HepG2 (cell line): ENCODE measurements at regions not wholly inside any gene's neighbourhood (a gene's known extent, or its start where the extent isn't known, plus 50 kb on each side); places are given as distances from the start of the nearest gene placed in this dataset.

Experiments
- ATAC-seq: fragments of 200-7000 bp; cut with Tn5 transposase; 3 replicates; pipeline ENCODE4 v1.9.1; 2020; ENCODE audit warnings: mild to moderate bottlenecking, moderate library complexity
- BruUV-seq: library from RNA; stranded (reverse); fragments of 400-500 nt; replicated peaks from 2 replicates; lab custom pipeline; 2021; lab: Mats Ljungman, UMichigan
- CTCF ChIA-PET: fragments of 300-600 bp; formaldehyde crosslinking; extraction: SDS; loops from one replicate; lab custom pipeline; 2021; ENCODE audit warnings: low total read pairs, inconsistent platforms, low intra/inter-chr PET ratio; lab: Yijun Ruan, JAX
- POLR2A ChIA-PET: fragments of 350-600 bp; sonication (Branson Sonifier 250); formaldehyde crosslinking; loops from one replicate; lab custom pipeline; 2020; ENCODE audit warnings: antibody characterized with exemption, inconsistent platforms; lab: Yijun Ruan, JAX
- DNase-seq: peaks from one replicate; pipeline ENCODE4 v3.0.0-alpha.2; 2015; ENCODE audit warnings: low spot score
- FAIRE-seq: peaks from 3 replicates; lab custom pipeline; 2011; peaks lifted over from hg19 to GRCh38; lab: Jason Lieb, UNC
- H2AFZ ChIP-seq: one replicate; pipeline ENCODE4 v1.6.1; 2011; ENCODE audit warnings: low read length, inconsistent platforms
- H3K27ac ChIP-seq: fragments of 300-600 bp; 3 replicates; pipeline ENCODE4 v1.8.0; 2011; ENCODE audit warnings: mixed run types, mild to moderate bottlenecking, mixed read lengths, low read length, inconsistent platforms; ENCODE audit not compliant: insufficient read depth; ENCODE audit errors: extremely low read length
- H3K27me3 ChIP-seq, 2 experiments: fragments of 200-600 bp in 1 of 2; 2 replicates in 1 of 2; 3 replicates in 1 of 2; pipeline versions ENCODE4 v1.6.0 to v1.8.0; 2011; ENCODE audit warnings: low read length in 2 of 2, mild to moderate bottlenecking in 2 of 2, moderate library complexity in 2 of 2, inconsistent platforms in 1 of 2; ENCODE audit not compliant: insufficient read depth in 2 of 2, control insufficient read depth in 1 of 2
- H3K36me3 ChIP-seq, 2 experiments: fragments of 200-600 bp in 1 of 2; replicated peaks in 1 of 2; 2 replicates in 1 of 2; 3 replicates in 1 of 2; pipeline versions ENCODE4 v1.5.1 to v1.8.0; 2011; ENCODE audit warnings: low read length in 2 of 2, inconsistent platforms in 1 of 2; ENCODE audit not compliant: insufficient read depth in 2 of 2, control insufficient read depth in 1 of 2
- H3K4me1 ChIP-seq: 2 replicates; pipeline ENCODE4 v1.5.1; 2012; ENCODE audit warnings: low read length, inconsistent platforms; ENCODE audit not compliant: insufficient read depth
- H3K4me2 ChIP-seq: 2 replicates; pipeline ENCODE4 v1.6.0; 2011; ENCODE audit warnings: low read depth, low read length, inconsistent platforms
- H3K4me3 ChIP-seq, 3 experiments: fragments of 200-600 bp in 1 of 3; sonication (generic), shearing (Covaris generic) in 1 of 3; replicated peaks in 1 of 3; 2 replicates each; pipeline ENCODE4 v1.5.1; 2011 to 2016; ENCODE audit warnings: low read length in 3 of 3, inconsistent platforms in 2 of 3, low read depth in 2 of 3, mild to moderate bottlenecking in 2 of 3, control low read depth in 1 of 3, mixed read lengths in 1 of 3; ENCODE audit not compliant: insufficient read depth in 1 of 3
- H3K79me2 ChIP-seq: one replicate; pipeline ENCODE4 v1.6.1; 2011; ENCODE audit warnings: low read length, inconsistent platforms; ENCODE audit not compliant: insufficient read depth
- H3K9ac ChIP-seq: 2 replicates; pipeline ENCODE4 v1.6.0; 2011; ENCODE audit warnings: mild to moderate bottlenecking, low read depth, low read length, inconsistent platforms; ENCODE audit not compliant: insufficient read depth
- H3K9me3 ChIP-seq: 2 replicates; pipeline ENCODE4 v1.5.1; 2012; ENCODE audit warnings: mild to moderate bottlenecking, low read length
- H4K20me1 ChIP-seq: 2 replicates; pipeline ENCODE4 v1.6.0; 2011; ENCODE audit warnings: inconsistent platforms, mild to moderate bottlenecking, low read length, moderate library complexity; ENCODE audit not compliant: insufficient read depth
- ARNTL ChIP-seq: sonication (generic); formaldehyde crosslinking; IDR thresholded peaks from 2 replicates; pipeline ENCODE4 v1.4.0; 2020; ENCODE audit warnings: mild to moderate bottlenecking, missing genetic modification reagents
- GABPB1 ChIP-seq: IDR thresholded peaks from 2 replicates; pipeline ENCODE4 v1.6.1; 2016; ENCODE audit warnings: mild to moderate bottlenecking, missing genetic modification reagents, moderate library complexity, missing compliant biosample characterization
- MAFF ChIP-seq: IDR thresholded peaks from 2 replicates; pipeline ENCODE4 v1.6.1; 2011; ENCODE audit warnings: low read depth, low read length, improper control_type of control experiment
- MAFK ChIP-seq, 2 experiments: IDR thresholded peaks in 1 of 2; conservative IDR thresholded peaks in 1 of 2; 2 replicates each; pipeline ENCODE4 v1.6.1; 2011; ENCODE audit warnings: improper control_type of control experiment in 2 of 2, low read length in 2 of 2
- NFKB2 ChIP-seq: sonication (generic); formaldehyde crosslinking; IDR thresholded peaks from 2 replicates; pipeline ENCODE4 v1.4.0; 2020; ENCODE audit warnings: missing genetic modification reagents, borderline replicate concordance
- PRMT3 ChIP-seq: sonication (generic); formaldehyde crosslinking; IDR thresholded peaks from 2 replicates; pipeline ENCODE4 v1.8.1; 2022; ENCODE audit warnings: low read depth, mild to moderate bottlenecking, moderate library complexity, missing genetic modification reagents, borderline replicate concordance
- RBFOX2 ChIP-seq: fragments of 200-400 bp; formaldehyde crosslinking; IDR thresholded peaks from 2 replicates; pipeline ENCODE4 v1.6.1; 2017; ENCODE audit warnings: low read depth, mild to moderate bottlenecking, low read length
- SYNCRIP ChIP-seq: fragments of 200-400 bp; formaldehyde crosslinking; IDR thresholded peaks from 2 replicates; pipeline ENCODE4 v1.6.1; 2018; ENCODE audit warnings: mild to moderate bottlenecking, low read depth, low read length; ENCODE audit not compliant: insufficient read depth
- TGIF2 ChIP-seq: IDR thresholded peaks from 2 replicates; pipeline ENCODE4 v1.6.1; 2016; ENCODE audit warnings: control low read depth, missing compliant biosample characterization
- ZFP90 ChIP-seq: sonication (generic); formaldehyde crosslinking; IDR thresholded peaks from 2 replicates; pipeline ENCODE4 v1.8.0; 2022; ENCODE audit warnings: missing genetic modification reagents, mild to moderate bottlenecking, inconsistent platforms, borderline replicate concordance
- whole genome bisulfite sequencing: methylation state at CpG from one replicate; pipeline ENCODE4 v1.1.6; 2017; ENCODE audit warnings: low lambda C conversion rate; 5-methylcytosine and 5-hydroxymethylcytosine counted together
- in situ Hi-C: cut with HindIII; loops from 2 replicates; pipeline ENCODE4 v1.10.0; 2017; ENCODE audit warnings: low pct_unique_long_range_greater_than_20kb; ENCODE audit not compliant: extremely low pct_ligation_motif_present
- intact Hi-C: fragments of 100-400 bp; cut with micrococcal nuclease; formaldehyde crosslinking; loops from one replicate; pipeline ENCODE4 v1.10.0; 2022; ENCODE audit not compliant: unreplicated experiment
- TF ChIP-seq, protein P1 (sequence below): sonication (generic); formaldehyde crosslinking; IDR thresholded peaks from 2 replicates; pipeline ENCODE4 v1.4.0; 2020; ENCODE audit warnings: missing genetic modification reagents
- TF ChIP-seq, protein P2 (sequence below): sonication (generic); formaldehyde crosslinking; conservative IDR thresholded peaks from 2 replicates; pipeline ENCODE4 v1.8.0; 2022; ENCODE audit warnings: mild to moderate bottlenecking, moderate library complexity, missing genetic modification reagents

DNA sequence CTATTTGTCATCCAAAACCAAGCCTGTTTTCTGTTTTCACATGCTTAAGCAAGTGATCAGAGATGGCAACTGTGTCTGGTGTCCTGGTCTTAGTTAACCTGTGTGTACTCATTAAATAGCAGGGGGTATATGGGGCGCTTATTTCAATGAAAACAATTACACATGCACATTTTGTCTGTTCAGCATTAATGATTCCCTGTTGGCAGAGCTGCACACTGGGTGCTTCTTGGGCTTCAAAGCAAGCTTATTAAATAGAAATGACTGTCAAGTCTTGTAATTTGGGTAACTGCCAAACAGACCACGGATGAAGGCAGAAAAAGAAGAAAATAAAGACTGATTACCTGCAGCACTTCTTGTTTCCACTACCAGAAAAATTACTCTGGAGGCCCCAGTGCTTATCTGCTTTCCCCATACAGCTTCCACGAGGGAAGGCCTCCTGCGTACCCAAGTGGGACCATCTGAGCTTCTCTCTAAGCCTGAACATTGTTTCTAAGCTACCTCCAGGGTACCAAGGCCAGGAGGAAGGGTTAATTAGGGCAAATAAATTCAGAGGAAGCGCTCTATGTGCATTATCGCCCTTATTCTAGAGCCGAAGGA lies 107.2 kb upstream of the TBL1X start:
- DNase-seq (no peak), FAIRE-seq (no peak), ATAC-seq (no peak)
- WGBS, result 83% methylated on average over 5 of the region's 7 CpGs
- no peaks in the 10 kb centered on the region for H3K36me3 ChIP-seq
- H3K4me3 ChIP-seq, result no peak overlapping the region
- H3K9me3 ChIP-seq, result no peaks in the 10 kb centered on the region
- peaks cover 28% of the 10 kb centered on the region for H3K4me1 ChIP-seq
- TF ChIP-seq ARNTL (CRISPR knock-in tag) (no peak), TGIF2 (CRISPR knock-in tag) (no peak), GABPB1 (CRISPR knock-in tag) (no peak), PRMT3 (CRISPR knock-in tag) (no peak), NFKB2 (CRISPR knock-in tag) (no peak), MAFF (0 out of 2 replicates have a peak, but pooled peaks have one; percentile 25), MAFK (conservative IDR thresholded peaks at IDR 0.05 in 1 of 2, IDR thresholded peaks at IDR 0.05 in 1 of 2; ENCODE audit: low read length in 2 of 2) (peak in 1 of 2 experiments; percentile 49; a peak in 3 of 4 replicates)
- no peak overlapping the region for H3K27ac ChIP-seq
- in situ Hi-C loops, result no loop called here
- H3K9ac ChIP-seq, result no peak overlapping the region
- H3K79me2 ChIP-seq, result no peaks in the 10 kb centered on the region
- no peak overlapping the region for H2AFZ ChIP-seq
- CTCF ChIA-PET, result no interaction called here
- H3K27me3 ChIP-seq, result no peaks in the 10 kb centered on the region
- no peak overlapping the region for H3K4me2 ChIP-seq
- intact Hi-C loops, result no loop called here
- BruUV-seq, result no TSS peak
- no peaks in the 10 kb centered on the region for H4K20me1 ChIP-seq
- POLR2A ChIA-PET, result no interaction called here

DNA sequence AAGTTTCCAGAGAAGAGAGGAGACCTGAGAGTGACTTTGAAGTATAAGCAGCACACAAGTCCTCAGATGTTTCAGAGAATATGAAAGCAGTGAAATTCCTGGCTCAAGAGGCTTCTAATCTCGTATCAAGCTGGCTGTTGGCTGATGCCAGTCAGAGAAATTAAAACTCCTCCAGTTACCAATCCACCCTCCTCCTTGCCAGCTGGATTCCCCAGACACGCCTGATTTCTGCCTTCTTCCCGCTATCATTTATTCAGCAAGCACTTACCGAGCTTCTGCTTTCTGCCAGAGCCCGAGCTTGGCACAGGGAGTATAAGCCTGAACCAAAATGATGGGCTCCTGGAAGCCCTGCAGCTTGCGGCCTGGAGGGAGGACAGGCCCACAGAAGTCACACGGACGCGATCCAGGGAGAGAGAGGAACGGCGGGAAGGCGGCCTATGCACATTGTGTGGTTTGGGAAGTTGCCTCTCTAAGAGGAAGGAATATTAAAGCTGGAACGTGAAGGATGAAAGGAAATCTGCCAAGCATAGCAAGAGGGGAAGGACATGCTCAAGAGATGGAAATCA lies 102.4 kb upstream of the TBL1X start:
- no TSS peak for BruUV-seq
- H3K79me2 ChIP-seq, result no peaks in the 10 kb centered on the region
- DNase-seq, result no peak
- peaks cover 9% of the 10 kb centered on the region for H3K4me1 ChIP-seq
- CTCF ChIA-PET, result no interaction called here
- in situ Hi-C loops (no loop called here), intact Hi-C loops (no loop called here)
- WGBS, result 56% methylated on average over 13 of the region's 13 CpGs
- no peak for FAIRE-seq
- no peak for ATAC-seq
- no peaks in the 10 kb centered on the region for H3K9me3 ChIP-seq
- POLR2A ChIA-PET, result no interaction called here
- no peak overlapping the region for H2AFZ ChIP-seq
- no peak overlapping the region for H3K27ac ChIP-seq
- no peaks in the 10 kb centered on the region for H3K27me3 ChIP-seq
- no peaks in the 10 kb centered on the region for H4K20me1 ChIP-seq
- H3K4me3 ChIP-seq, result no peak overlapping the region
- H3K36me3 ChIP-seq, result no peaks in the 10 kb centered on the region
- no peak overlapping the region for H3K9ac ChIP-seq
- no peak overlapping the region for H3K4me2 ChIP-seq
- TF ChIP-seq, protein P1, sequence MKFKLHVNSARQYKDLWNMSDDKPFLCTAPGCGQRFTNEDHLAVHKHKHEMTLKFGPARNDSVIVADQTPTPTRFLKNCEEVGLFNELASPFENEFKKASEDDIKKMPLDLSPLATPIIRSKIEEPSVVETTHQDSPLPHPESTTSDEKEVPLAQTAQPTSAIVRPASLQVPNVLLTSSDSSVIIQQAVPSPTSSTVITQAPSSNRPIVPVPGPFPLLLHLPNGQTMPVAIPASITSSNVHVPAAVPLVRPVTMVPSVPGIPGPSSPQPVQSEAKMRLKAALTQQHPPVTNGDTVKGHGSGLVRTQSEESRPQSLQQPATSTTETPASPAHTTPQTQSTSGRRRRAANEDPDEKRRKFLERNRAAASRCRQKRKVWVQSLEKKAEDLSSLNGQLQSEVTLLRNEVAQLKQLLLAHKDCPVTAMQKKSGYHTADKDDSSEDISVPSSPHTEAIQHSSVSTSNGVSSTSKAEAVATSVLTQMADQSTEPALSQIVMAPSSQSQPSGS (CRISPR knock-in tag), result no peak
- no peak for TF ChIP-seq ZFP90
- TF ChIP-seq, protein P2, sequence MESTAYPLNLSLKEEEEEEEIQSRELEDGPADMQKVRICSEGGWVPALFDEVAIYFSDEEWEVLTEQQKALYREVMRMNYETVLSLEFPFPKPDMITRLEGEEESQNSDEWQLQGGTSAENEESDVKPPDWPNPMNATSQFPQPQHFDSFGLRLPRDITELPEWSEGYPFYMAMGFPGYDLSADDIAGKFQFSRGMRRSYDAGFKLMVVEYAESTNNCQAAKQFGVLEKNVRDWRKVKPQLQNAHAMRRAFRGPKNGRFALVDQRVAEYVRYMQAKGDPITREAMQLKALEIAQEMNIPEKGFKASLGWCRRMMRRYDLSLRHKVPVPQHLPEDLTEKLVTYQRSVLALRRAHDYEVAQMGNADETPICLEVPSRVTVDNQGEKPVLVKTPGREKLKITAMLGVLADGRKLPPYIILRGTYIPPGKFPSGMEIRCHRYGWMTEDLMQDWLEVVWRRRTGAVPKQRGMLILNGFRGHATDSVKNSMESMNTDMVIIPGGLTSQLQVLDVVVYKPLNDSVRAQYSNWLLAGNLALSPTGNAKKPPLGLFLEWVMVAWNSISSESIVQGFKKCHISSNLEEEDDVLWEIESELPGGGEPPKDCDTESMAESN (CRISPR knock-in tag), result no peak
- no peak for TF ChIP-seq RBFOX2
- no peak for TF ChIP-seq SYNCRIP
- TF ChIP-seq TGIF2 (CRISPR knock-in tag), result no peak
